CD4-positive, alpha-beta T cell (primary cell): ENCODE measurements at regions not wholly inside any gene's neighbourhood (a gene's known extent, or its start where the extent isn't known, plus 50 kb on each side); places are given as distances from the start of the nearest gene placed in this dataset.

Experiments used
- ATAC-seq: fragments of 200-7000 bp; cut with Tn5 transposase; one replicate; pipeline ENCODE4 v1.10.0; 2022; ENCODE audit warnings: mild to moderate bottlenecking; ENCODE audit not compliant: poor library complexity
- CTCF ChIA-PET: fragments of 350-600 bp; sonication (Branson Sonifier 250); formaldehyde crosslinking; loops from one replicate; lab custom pipeline; 2021; ENCODE audit warnings: antibody characterized with exemption, inconsistent platforms; lab: Charles Lee
- POLR2A ChIA-PET: fragments of 350-600 bp; sonication (Branson Sonifier 250); formaldehyde crosslinking; loops from one replicate; lab custom pipeline; 2021; ENCODE audit warnings: antibody characterized with exemption, inconsistent platforms; lab: Charles Lee
- DNase-seq, 14 experiments: peaks; one replicate each; pipeline ENCODE4 v3.0.0-alpha.2; 2013 to 2020; ENCODE audit warnings: mixed read lengths in 2 of 14
- H3K27ac ChIP-seq, 2 donors: one replicate each; pipeline versions ENCODE4 v1.5.1 to v1.7.0; 2013; ENCODE audit warnings: low read length in 2 of 2, low read depth in 1 of 2, mild to moderate bottlenecking in 1 of 2
- H3K27me3 ChIP-seq, 2 experiments: 1 replicate in 1 of 2; 2 replicates in 1 of 2; pipeline versions ENCODE4 v1.6.1 to v1.7.0; 2013; ENCODE audit warnings: low read length in 2 of 2, control low read depth in 1 of 2, mild to moderate bottlenecking in 1 of 2, moderate library complexity in 1 of 2; ENCODE audit not compliant: insufficient read depth in 2 of 2, control insufficient read depth in 1 of 2
- H3K36me3 ChIP-seq: one replicate; pipeline ENCODE4 v1.6.1; 2013; ENCODE audit warnings: low read length, control low read depth; ENCODE audit not compliant: insufficient read depth
- H3K4me1 ChIP-seq: one replicate; pipeline ENCODE4 v1.6.1; 2013; ENCODE audit warnings: low read length, control low read depth; ENCODE audit not compliant: insufficient read depth
- H3K4me3 ChIP-seq: one replicate; pipeline ENCODE4 v1.5.1; 2013; ENCODE audit warnings: mild to moderate bottlenecking, low read length, moderate library complexity
- H3K9me3 ChIP-seq, 2 experiments: 1 replicate in 1 of 2; 2 replicates in 1 of 2; pipeline versions ENCODE4 v1.6.1 to v1.7.0; 2013; ENCODE audit warnings: low read length in 2 of 2, mild to moderate bottlenecking in 2 of 2, control low read depth in 1 of 2, moderate library complexity in 1 of 2; ENCODE audit not compliant: control insufficient read depth in 1 of 2, insufficient read depth in 1 of 2
- H3K27ac Mint-ChIP-seq: one replicate; pipeline ENCODE4 v1.8.0; 2020; ENCODE audit warnings: mixed read lengths
- H3K27me3 Mint-ChIP-seq: one replicate; pipeline ENCODE4 v1.8.0; 2021; ENCODE audit warnings: mixed read lengths
- H3K36me3 Mint-ChIP-seq: one replicate; pipeline ENCODE4 v1.8.0; 2021; ENCODE audit warnings: low read depth, mixed read lengths
- H3K4me1 Mint-ChIP-seq: one replicate; pipeline ENCODE4 v1.8.0; 2021; ENCODE audit warnings: low read depth, mixed read lengths
- H3K4me3 Mint-ChIP-seq: one replicate; pipeline ENCODE4 v1.8.0; 2020; ENCODE audit warnings: mild to moderate bottlenecking, mixed read lengths
- H3K9me3 Mint-ChIP-seq: one replicate; pipeline ENCODE4 v1.8.0; 2020; ENCODE audit warnings: mixed read lengths
- intact Hi-C, 2 experiments: fragments of 100-400 bp; cut with DNase I in 1 of 2; cut with micrococcal nuclease in 1 of 2; formaldehyde crosslinking; loops; one replicate each; pipeline versions ENCODE4 v1.15.1 to v1.9.0; 2023 to 2025; cut with DNase I, micrococcal nuclease
- TF ChIP-seq, protein P1 (sequence below): fragments of 200-600 bp; IDR thresholded peaks from one replicate; pipeline ENCODE4 v1.8.0; 2022; ENCODE audit warnings: antibody characterized with exemption, mild to moderate bottlenecking

DNA sequence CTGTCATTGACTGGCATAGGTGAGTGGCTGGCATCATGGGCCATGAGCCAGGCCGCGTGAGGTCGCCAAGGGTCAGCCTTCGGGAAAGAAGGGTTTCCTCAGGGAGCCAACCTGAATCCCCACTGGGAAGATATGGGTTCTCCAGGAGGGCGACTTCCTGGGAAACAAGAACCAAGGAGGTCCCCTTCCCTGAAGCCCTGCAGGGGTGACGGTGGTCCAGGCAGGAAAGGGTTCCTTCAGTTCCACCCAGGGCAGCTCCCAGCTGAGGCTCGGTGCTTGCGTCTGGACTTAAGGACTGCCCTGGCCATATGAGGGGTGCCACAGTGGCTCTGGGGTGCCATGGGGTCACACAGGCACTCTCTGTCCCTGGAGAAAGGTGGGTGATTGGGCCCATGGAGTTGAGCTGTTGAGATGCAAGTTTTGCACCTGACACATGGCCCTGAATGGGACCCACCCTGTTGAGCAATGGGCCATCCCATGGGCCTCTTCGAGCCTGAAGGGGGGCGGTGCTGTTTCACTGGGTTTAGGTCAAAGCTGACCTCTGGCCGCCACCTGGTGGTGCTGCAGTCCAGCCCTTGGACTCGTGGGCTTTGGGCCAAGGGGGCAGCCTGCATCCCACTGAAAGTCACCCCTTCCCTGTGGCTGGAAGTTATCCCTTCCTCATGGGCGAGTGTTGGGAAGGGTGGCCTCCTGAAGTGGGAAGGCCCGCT is 228.1 kb downstream of the SNRPN start:
- Mint-ChIP-seq H3K27me3 (no peaks in the 10 kb centered on the region), H3K36me3 (no peaks in the 10 kb centered on the region), H3K9me3 (peaks cover 3% of the 10 kb centered on the region), H3K27ac (no peak overlapping the region), H3K4me3 (no peak overlapping the region), H3K4me1 (no peaks in the 10 kb centered on the region)
- ChIA-PET POLR2A (no interaction called here), CTCF (no interaction called here)
- intact Hi-C loops: no loop called here
- Histone ChIP-seq H3K27ac (no peak overlapping the region), H3K4me3 (no peak overlapping the region), H3K27me3 (no peaks in the 10 kb centered on the region), H3K4me1 (no peaks in the 10 kb centered on the region), H3K36me3 (no peaks in the 10 kb centered on the region), H3K9me3 (peaks cover 10 to 100% of the 10 kb centered on the region in 2 experiments)
- no peak for ATAC-seq
- DNase-seq: peak in 1 of 14 experiments; percentile 8
- TF ChIP-seq, protein P1, sequence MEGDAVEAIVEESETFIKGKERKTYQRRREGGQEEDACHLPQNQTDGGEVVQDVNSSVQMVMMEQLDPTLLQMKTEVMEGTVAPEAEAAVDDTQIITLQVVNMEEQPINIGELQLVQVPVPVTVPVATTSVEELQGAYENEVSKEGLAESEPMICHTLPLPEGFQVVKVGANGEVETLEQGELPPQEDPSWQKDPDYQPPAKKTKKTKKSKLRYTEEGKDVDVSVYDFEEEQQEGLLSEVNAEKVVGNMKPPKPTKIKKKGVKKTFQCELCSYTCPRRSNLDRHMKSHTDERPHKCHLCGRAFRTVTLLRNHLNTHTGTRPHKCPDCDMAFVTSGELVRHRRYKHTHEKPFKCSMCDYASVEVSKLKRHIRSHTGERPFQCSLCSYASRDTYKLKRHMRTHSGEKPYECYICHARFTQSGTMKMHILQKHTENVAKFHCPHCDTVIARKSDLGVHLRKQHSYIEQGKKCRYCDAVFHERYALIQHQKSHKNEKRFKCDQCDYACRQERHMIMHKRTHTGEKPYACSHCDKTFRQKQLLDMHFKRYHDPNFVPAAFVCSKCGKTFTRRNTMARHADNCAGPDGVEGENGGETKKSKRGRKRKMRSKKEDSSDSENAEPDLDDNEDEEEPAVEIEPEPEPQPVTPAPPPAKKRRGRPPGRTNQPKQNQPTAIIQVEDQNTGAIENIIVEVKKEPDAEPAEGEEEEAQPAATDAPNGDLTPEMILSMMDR: no peak

GRCh38 chr15:25183581-25184251 is 228.9 kb downstream of the SNRPN start:
- TF ChIP-seq, protein P1: no peak
- Histone ChIP-seq H3K36me3 (no peaks in the 10 kb centered on the region), H3K9me3 (peaks cover 10 to 100% of the 10 kb centered on the region in 2 experiments), H3K27me3 (no peaks in the 10 kb centered on the region), H3K4me3 (no peak overlapping the region), H3K27ac (no peak overlapping the region), H3K4me1 (no peaks in the 10 kb centered on the region)
- no peak overlapping the region for H3K4me3 Mint-ChIP-seq
- H3K4me1 Mint-ChIP-seq: no peaks in the 10 kb centered on the region
- ATAC-seq: no peak
- ChIA-PET CTCF (no interaction called here), POLR2A (no interaction called here)
- DNase-seq: no peak
- no peaks in the 10 kb centered on the region for H3K36me3 Mint-ChIP-seq
- peaks cover 3% of the 10 kb centered on the region for H3K9me3 Mint-ChIP-seq
- intact Hi-C loops: no loop called here
- no peak overlapping the region for H3K27ac Mint-ChIP-seq
- no peaks in the 10 kb centered on the region for H3K27me3 Mint-ChIP-seq

DNA sequence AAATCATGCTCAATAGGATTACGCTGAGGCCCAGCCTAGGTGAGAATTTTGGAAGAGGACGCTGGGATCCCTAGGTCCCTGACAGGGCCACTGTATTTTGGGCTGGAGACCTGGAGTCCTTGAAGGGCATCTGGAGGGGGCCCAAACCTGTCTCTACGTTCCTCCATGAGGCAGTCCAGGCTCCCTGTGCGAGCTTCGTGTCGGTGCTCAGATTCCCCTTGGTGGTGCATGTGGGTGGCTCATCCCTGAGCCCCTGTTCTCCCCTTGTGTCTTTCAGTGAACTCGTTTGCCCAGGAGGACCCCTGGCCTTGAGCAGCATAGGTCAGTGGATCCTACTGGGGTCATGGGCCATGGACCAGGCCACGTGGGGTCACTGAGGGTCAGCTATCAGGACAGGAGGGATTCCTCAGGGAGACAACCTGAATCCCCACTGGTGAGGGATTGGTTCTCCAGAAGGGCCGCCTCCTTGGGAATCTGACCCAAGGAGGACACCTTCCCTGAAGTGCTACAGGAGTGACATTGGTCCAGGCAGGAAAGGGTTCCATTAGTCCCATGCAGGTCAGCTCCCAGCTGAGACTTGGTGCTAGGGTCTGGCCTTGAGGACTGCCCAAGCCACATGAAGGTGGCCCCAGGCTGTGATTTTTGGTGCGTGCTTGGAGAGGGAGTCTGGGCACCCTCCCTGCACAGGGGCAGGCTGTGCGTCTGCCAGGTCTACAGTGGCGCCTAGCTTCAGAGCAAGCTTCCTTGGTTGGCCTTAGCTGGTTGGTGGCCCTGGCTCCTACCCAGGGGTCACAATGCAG is 229.8 kb downstream of the SNRPN start:
- H3K4me3 ChIP-seq: no peak overlapping the region
- no peaks in the 10 kb centered on the region for H3K4me1 ChIP-seq
- CTCF ChIA-PET: no interaction called here
- Mint-ChIP-seq H3K36me3 (no peaks in the 10 kb centered on the region), H3K27me3 (no peaks in the 10 kb centered on the region), H3K9me3 (peaks cover 3% of the 10 kb centered on the region), H3K4me1 (no peaks in the 10 kb centered on the region), H3K27ac (no peak overlapping the region), H3K4me3 (no peak overlapping the region)
- POLR2A ChIA-PET: no interaction called here
- no peak overlapping the region for H3K27ac ChIP-seq
- no peak for ATAC-seq
- TF ChIP-seq, protein P1: no peak
- intact Hi-C loops: no loop called here
- peaks cover 4 to 100% of the 10 kb centered on the region in 2 experiments for H3K9me3 ChIP-seq
- H3K36me3 ChIP-seq: no peaks in the 10 kb centered on the region
- no peaks in the 10 kb centered on the region for H3K27me3 ChIP-seq
- no peak for DNase-seq
